HEK293 (cell line): ENCODE measurements at regions not wholly inside any gene's neighbourhood (a gene's known extent, or its start where the extent isn't known, plus 50 kb on each side); places are given as distances from the start of the nearest gene placed in this dataset.

ENCODE experiments used
- CTCF ChIA-PET: fragments of 350-600 bp; formaldehyde crosslinking; extraction: SDS; loops from one replicate; lab custom pipeline; 2021; ENCODE audit warnings: antibody characterized with exemption; lab: Yijun Ruan, JAX
- POLR2A ChIA-PET: fragments of 300-600 bp; formaldehyde crosslinking; extraction: SDS; loops from one replicate; lab custom pipeline; 2020; ENCODE audit warnings: antibody characterized with exemption, inconsistent platforms; lab: Yijun Ruan, JAX
- H3K27ac ChIP-seq: fragments of 200-500 bp; sonication (Bioruptor generic); 2 replicates; pipeline ENCODE4 v1.5.1; 2014; ENCODE audit warnings: low read depth, low read length, control low read depth, inconsistent platforms; ENCODE audit errors: extremely low read depth
- H3K36me3 ChIP-seq, 2 experiments: fragments of 200-500 bp in 1 of 2; sonication (Bioruptor generic) in 1 of 2; 1 replicate in 1 of 2; 2 replicates in 1 of 2; pipeline ENCODE4 v1.5.1; 2014 to 2017; ENCODE audit warnings: inconsistent platforms in 2 of 2, low read length in 2 of 2; ENCODE audit not compliant: control insufficient read depth in 2 of 2, insufficient read depth in 1 of 2
- H3K4me1 ChIP-seq: fragments of 200-500 bp; sonication (Bioruptor generic); 2 replicates; pipeline ENCODE4 v1.5.1; 2014; ENCODE audit warnings: mild to moderate bottlenecking, low read length, inconsistent platforms; ENCODE audit not compliant: control insufficient read depth, insufficient read depth
- H3K4me3 ChIP-seq: 2 replicates; pipeline ENCODE4 v1.5.1; 2011; ENCODE audit warnings: low read depth, mild to moderate bottlenecking, control low read depth, low read length, moderate library complexity
- H3K9me3 ChIP-seq: fragments of 200-500 bp; sonication (Bioruptor generic); 2 replicates; pipeline ENCODE4 v1.5.1; 2014; ENCODE audit warnings: low read depth, low read length, inconsistent platforms; ENCODE audit not compliant: control insufficient read depth, insufficient read depth
- GFI1B ChIP-seq: fragments of 450-650 bp; formaldehyde crosslinking; IDR thresholded peaks from 2 replicates; pipeline ENCODE4 v1.5.1; 2016; ENCODE audit warnings: missing biosample characterization, missing genetic modification characterization
- SALL2 ChIP-seq: fragments of 450-650 bp; formaldehyde crosslinking; IDR thresholded peaks from 2 replicates; pipeline ENCODE4 v1.5.0; 2017; ENCODE audit warnings: missing biosample characterization, mild to moderate bottlenecking, missing genetic modification characterization, borderline replicate concordance
- SP3 ChIP-seq: fragments of 450-650 bp; formaldehyde crosslinking; IDR thresholded peaks from 2 replicates; pipeline ENCODE4 v1.5.1; 2016; ENCODE audit warnings: missing biosample characterization, missing genetic modification characterization
- TCF7L2 ChIP-seq: IDR thresholded peaks from 2 replicates; pipeline ENCODE4 v1.6.1; 2011; ENCODE audit warnings: low read depth, mild to moderate bottlenecking, inconsistent platforms, low read length, moderate library complexity, borderline replicate concordance
- ZBTB1 ChIP-seq: fragments of 450-650 bp; formaldehyde crosslinking; IDR thresholded peaks from 2 replicates; pipeline ENCODE4 v1.5.1; 2016; ENCODE audit warnings: missing biosample characterization, missing genetic modification characterization
- ZBTB26 ChIP-seq: fragments of 450-650 bp; formaldehyde crosslinking; optimal IDR thresholded peaks from 2 replicates; pipeline ENCODE3; 2016; ENCODE audit warnings: missing biosample characterization, mild to moderate bottlenecking, missing genetic modification characterization
- ZBTB7A ChIP-seq: fragments of 450-650 bp; formaldehyde crosslinking; IDR thresholded peaks from 2 replicates; pipeline ENCODE4 v1.5.1; 2016; ENCODE audit warnings: low read depth, missing biosample characterization, missing genetic modification characterization
- ZBTB8A ChIP-seq: fragments of 450-650 bp; formaldehyde crosslinking; IDR thresholded peaks from 2 replicates; pipeline ENCODE4 v1.5.1; 2016; ENCODE audit warnings: missing biosample characterization, missing genetic modification characterization
- ZNF138 ChIP-seq: fragments of 450-650 bp; formaldehyde crosslinking; IDR thresholded peaks from 2 replicates; pipeline ENCODE4 v1.5.1; 2016; ENCODE audit warnings: missing biosample characterization, missing genetic modification characterization, borderline replicate concordance
- ZNF449 ChIP-seq: fragments of 450-650 bp; formaldehyde crosslinking; IDR thresholded peaks from 2 replicates; pipeline ENCODE4 v1.5.1; 2017; ENCODE audit warnings: missing biosample characterization, mild to moderate bottlenecking, missing genetic modification characterization, moderate library complexity
- ZNF518A ChIP-seq: fragments of 450-650 bp; formaldehyde crosslinking; conservative IDR thresholded peaks from 2 replicates; pipeline ENCODE4 v1.5.1; 2016; ENCODE audit warnings: low read depth, missing biosample characterization, missing genetic modification characterization
- ZNF610 ChIP-seq: fragments of 450-650 bp; formaldehyde crosslinking; IDR thresholded peaks from 2 replicates; pipeline ENCODE4 v1.5.1; 2016; ENCODE audit warnings: missing biosample characterization, missing genetic modification characterization, borderline replicate concordance
- ZNF660 ChIP-seq: fragments of 450-650 bp; IDR thresholded peaks from 2 replicates; pipeline ENCODE4 v1.5.1; 2018; ENCODE audit warnings: missing biosample characterization, mild to moderate bottlenecking, missing genetic modification characterization
- ZNF747 ChIP-seq: fragments of 450-650 bp; formaldehyde crosslinking; IDR thresholded peaks from 2 replicates; pipeline ENCODE4 v1.5.1; 2016; ENCODE audit warnings: missing biosample characterization, missing genetic modification characterization
- ZSCAN4 ChIP-seq: fragments of 450-650 bp; formaldehyde crosslinking; IDR thresholded peaks from 2 replicates; pipeline ENCODE4 v1.5.1; 2017; ENCODE audit warnings: missing biosample characterization, missing genetic modification characterization

GRCh38 chr2:217513258-217513657 lies 489.5 kb downstream of the TNS1 start:
- CTCF ChIA-PET, result interaction anchor here (0.6 to 2.5 kb wide), 4 partner anchors 9 to 815 kb away, joined by 3 to 9 read pairs (median 4); no protein-coding TSS in a partner anchor
- POLR2A ChIA-PET, result no interaction called here
- no peak overlapping the region for H3K4me3 ChIP-seq

GRCh38 chr2:217512728-217513127 lies 490.1 kb downstream of the TNS1 start:
- no peak overlapping the region for H3K4me3 ChIP-seq
- POLR2A ChIA-PET, result no interaction called here
- no peaks in the 10 kb centered on the region for H3K9me3 ChIP-seq
- CTCF ChIA-PET, result interaction anchor here (0.6 to 1.6 kb wide), 3 partner anchors 9 to 814 kb away, joined by 3 to 4 read pairs (median 3); no protein-coding TSS in a partner anchor
- no peaks in the 10 kb centered on the region for H3K4me1 ChIP-seq
- H3K27ac ChIP-seq, result no peak overlapping the region
- H3K36me3 ChIP-seq, result no peaks in the 10 kb centered on the region
- TF ChIP-seq ZNF660 (tag by site-specific recombination) (no peak), ZBTB26 (tag by site-specific recombination) (no peak), ZSCAN4 (tag by site-specific recombination) (peak; percentile 45; the same call in 1 of the 2 replicates)

More at GRCh38 chr2:217513258-217513657, 489.5 kb downstream of the TNS1 start:
- no peak for TF ChIP-seq SP3 (tag by site-specific recombination)
- no peak for TF ChIP-seq ZNF449
- no peak for TF ChIP-seq ZNF138 (tag by site-specific recombination)
- no peak for TF ChIP-seq ZNF610 (tag by site-specific recombination)
- TF ChIP-seq TCF7L2, result no peak
- Histone ChIP-seq H3K27ac (no peak overlapping the region), H3K36me3 (no peaks in the 10 kb centered on the region), H3K4me1 (no peaks in the 10 kb centered on the region), H3K9me3 (no peaks in the 10 kb centered on the region)

GRCh38 chr2:217512259-217512658 lies 490.5 kb downstream of the TNS1 start:
- Histone ChIP-seq H3K9me3 (no peaks in the 10 kb centered on the region), H3K4me3 (no peak overlapping the region), H3K27ac (no peak overlapping the region), H3K4me1 (no peaks in the 10 kb centered on the region), H3K36me3 (no peaks in the 10 kb centered on the region)
- TF ChIP-seq GFI1B (tag by site-specific recombination) (no peak), ZNF747 (tag by site-specific recombination) (no peak), ZBTB8A (tag by site-specific recombination) (no peak), SALL2 (tag by site-specific recombination) (no peak), ZBTB7A (tag by site-specific recombination) (no peak), ZNF518A (tag by site-specific recombination) (no peak), ZBTB1 (no peak)
- POLR2A ChIA-PET, result no interaction called here
- CTCF ChIA-PET, result interaction anchor here (0.5 to 2.4 kb wide), 6 partner anchors 10 to 409 kb away, joined by 3 to 22 read pairs (median 5); no protein-coding TSS in a partner anchor
